ENCODE measurements at regions not wholly inside any gene's neighbourhood (a gene's known extent, or its start where the extent isn't known, plus 50 kb on each side); places are given as distances from the start of the nearest gene placed in this dataset.

GRCh38 chr5:113808956-113809355, 295.5 kb downstream of the YTHDC2 start:
- no peak overlapping the region for H3K27ac ChIP-seq (ENCODE audit: low read depth, low read length)
- H3K4ac ChIP-seq (ENCODE audit: low read depth, low read length): no peak overlapping the region
- no peak overlapping the region for H3K18ac ChIP-seq (ENCODE audit: low read length)
- no peaks in the 10 kb centered on the region for H3K4me1 ChIP-seq (ENCODE audit: control insufficient read depth, low read depth, low read length)
- WGBS (ENCODE audit: extremely low coverage, insufficient coverage, low lambda C conversion rate): 96% methylated on average over 1 of the region's 1 CpG
- H3K9ac ChIP-seq (ENCODE audit: low read length): no peak overlapping the region
- no peak overlapping the region for H3K4me2 ChIP-seq (ENCODE audit: low read length)
- no peak overlapping the region for H2AK5ac ChIP-seq (ENCODE audit: low read length)
- H2BK5ac ChIP-seq (ENCODE audit: low read length): no peak overlapping the region
- no peaks in the 10 kb centered on the region for H3K27me3 ChIP-seq (ENCODE audit: insufficient read depth, low read length, poor library complexity)
- no peak overlapping the region for H3K56ac ChIP-seq (ENCODE audit: low read length)
- no peak overlapping the region for H2BK15ac ChIP-seq (replicated peaks; ENCODE audit: low read depth)
- no peak overlapping the region for H3K4me3 ChIP-seq (ENCODE audit: low read length)
- no peak overlapping the region for H2BK120ac ChIP-seq (ENCODE audit: low read depth, low read length)
- no peaks in the 10 kb centered on the region for H3K36me3 ChIP-seq (ENCODE audit: control insufficient read depth, insufficient read depth, low read length)
- no peak overlapping the region for H4K5ac ChIP-seq (ENCODE audit: low read length)
- no peak overlapping the region for H4K8ac ChIP-seq (ENCODE audit: low read depth, low read length)
- H3K79me2 ChIP-seq (ENCODE audit: control insufficient read depth, insufficient read depth, low read length): no peaks in the 10 kb centered on the region
- no peak for DNase-seq
- H3K23ac ChIP-seq (ENCODE audit: low read length): no peak overlapping the region
- no peaks in the 10 kb centered on the region for H3K79me1 ChIP-seq (ENCODE audit: low read length)

GRCh38 chr5:113809626-113810025, 296.1 kb downstream of the YTHDC2 start:
- no peaks in the 10 kb centered on the region for H3K27me3 ChIP-seq (ENCODE audit: insufficient read depth, low read length, poor library complexity)
- no peaks in the 10 kb centered on the region for H3K36me3 ChIP-seq (ENCODE audit: control insufficient read depth, insufficient read depth, low read length)
- H3K4me3 ChIP-seq (ENCODE audit: low read length): no peak overlapping the region
- no peaks in the 10 kb centered on the region for H3K79me1 ChIP-seq (ENCODE audit: low read length)
- H3K79me2 ChIP-seq (ENCODE audit: control insufficient read depth, insufficient read depth, low read length): no peaks in the 10 kb centered on the region
- H4K8ac ChIP-seq (ENCODE audit: low read depth, low read length): no peak overlapping the region
- DNase-seq: no peak
- H4K5ac ChIP-seq (ENCODE audit: low read length): no peak overlapping the region
- H3K9ac ChIP-seq (ENCODE audit: low read length): no peak overlapping the region
- H3K56ac ChIP-seq (ENCODE audit: low read length): no peak overlapping the region
- H3K23ac ChIP-seq (ENCODE audit: low read length): no peak overlapping the region
- WGBS (ENCODE audit: extremely low coverage, insufficient coverage, low lambda C conversion rate): no CpG with 5 or more reads among the region's 2 CpGs
- H2BK120ac ChIP-seq (ENCODE audit: low read depth, low read length): no peak overlapping the region
- H2BK5ac ChIP-seq (ENCODE audit: low read length): no peak overlapping the region
- H2AK5ac ChIP-seq (ENCODE audit: low read length): no peak overlapping the region
- H3K4me2 ChIP-seq (ENCODE audit: low read length): no peak overlapping the region
- no peaks in the 10 kb centered on the region for H3K4me1 ChIP-seq (ENCODE audit: control insufficient read depth, low read depth, low read length)
- H2BK15ac ChIP-seq (replicated peaks; ENCODE audit: low read depth): no peak overlapping the region
- H3K4ac ChIP-seq (ENCODE audit: low read depth, low read length): no peak overlapping the region
- no peak overlapping the region for H3K18ac ChIP-seq (ENCODE audit: low read length)
- H3K27ac ChIP-seq (ENCODE audit: low read depth, low read length): no peak overlapping the region

GRCh38 chr5:113813466-113813865, 300.0 kb downstream of the YTHDC2 start:
- Histone ChIP-seq H2BK5ac (ENCODE audit: low read length) (no peak overlapping the region), H3K27me3 (ENCODE audit: insufficient read depth, low read length, poor library complexity) (no peaks in the 10 kb centered on the region), H3K18ac (ENCODE audit: low read length) (no peak overlapping the region), H3K56ac (ENCODE audit: low read length) (no peak overlapping the region), H3K4me2 (ENCODE audit: low read length) (no peak overlapping the region), H3K79me1 (ENCODE audit: low read length) (no peaks in the 10 kb centered on the region), H2BK15ac (replicated peaks; ENCODE audit: low read depth) (no peak overlapping the region), H3K4me1 (ENCODE audit: control insufficient read depth, low read depth, low read length) (no peaks in the 10 kb centered on the region), H3K4me3 (ENCODE audit: low read length) (no peak overlapping the region), H2AK5ac (ENCODE audit: low read length) (no peak overlapping the region), H3K27ac (ENCODE audit: low read depth, low read length) (no peak overlapping the region), H4K8ac (ENCODE audit: low read depth, low read length) (no peak overlapping the region), H3K4ac (ENCODE audit: low read depth, low read length) (no peak overlapping the region), H3K36me3 (ENCODE audit: control insufficient read depth, insufficient read depth, low read length) (no peaks in the 10 kb centered on the region), H3K9ac (ENCODE audit: low read length) (no peak overlapping the region), H3K79me2 (ENCODE audit: control insufficient read depth, insufficient read depth, low read length) (no peaks in the 10 kb centered on the region), H3K23ac (ENCODE audit: low read length) (no peak overlapping the region), H2BK120ac (ENCODE audit: low read depth, low read length) (no peak overlapping the region), H4K5ac (ENCODE audit: low read length) (no peak overlapping the region)
- DNase-seq: no peak

- Histone ChIP-seq H3K27ac (ENCODE audit: low read depth, low read length) (no peak overlapping the region), H3K9ac (ENCODE audit: low read length) (no peak overlapping the region), H3K4me2 (ENCODE audit: low read length) (no peak overlapping the region), H3K56ac (ENCODE audit: low read length) (no peak overlapping the region), H3K27me3 (ENCODE audit: insufficient read depth, low read length, poor library complexity) (no peaks in the 10 kb centered on the region), H3K4me1 (ENCODE audit: control insufficient read depth, low read depth, low read length) (no peaks in the 10 kb centered on the region), H2BK15ac (replicated peaks; ENCODE audit: low read depth) (no peak overlapping the region), H3K4ac (ENCODE audit: low read depth, low read length) (no peak overlapping the region), H3K4me3 (ENCODE audit: low read length) (no peak overlapping the region), H2BK120ac (ENCODE audit: low read depth, low read length) (no peak overlapping the region), H4K8ac (ENCODE audit: low read depth, low read length) (no peak overlapping the region), H2AK5ac (ENCODE audit: low read length) (no peak overlapping the region), H2BK5ac (ENCODE audit: low read length) (no peak overlapping the region), H4K5ac (ENCODE audit: low read length) (no peak overlapping the region), H3K23ac (ENCODE audit: low read length) (no peak overlapping the region), H3K79me1 (ENCODE audit: low read length) (no peaks in the 10 kb centered on the region), H3K36me3 (ENCODE audit: control insufficient read depth, insufficient read depth, low read length) (no peaks in the 10 kb centered on the region), H3K79me2 (ENCODE audit: control insufficient read depth, insufficient read depth, low read length) (no peaks in the 10 kb centered on the region), H3K18ac (ENCODE audit: low read length) (no peak overlapping the region)
- DNase-seq: no peak
- WGBS (ENCODE audit: extremely low coverage, insufficient coverage, low lambda C conversion rate): no CpG with 5 or more reads among the region's 3 CpGs
Observed at GRCh38 chr5:113817683-113818082, 304.2 kb downstream of the YTHDC2 start.

- H3K4ac ChIP-seq (ENCODE audit: low read depth, low read length): no peak overlapping the region
- no peaks in the 10 kb centered on the region for H3K79me2 ChIP-seq (ENCODE audit: control insufficient read depth, insufficient read depth, low read length)
- no peaks in the 10 kb centered on the region for H3K27me3 ChIP-seq (ENCODE audit: insufficient read depth, low read length, poor library complexity)
- no peak for DNase-seq
- H3K4me2 ChIP-seq (ENCODE audit: low read length): no peak overlapping the region
- no peak overlapping the region for H2BK5ac ChIP-seq (ENCODE audit: low read length)
- H3K23ac ChIP-seq (ENCODE audit: low read length): no peak overlapping the region
- no peak overlapping the region for H3K9ac ChIP-seq (ENCODE audit: low read length)
- H3K79me1 ChIP-seq (ENCODE audit: low read length): no peaks in the 10 kb centered on the region
- H3K4me1 ChIP-seq (ENCODE audit: control insufficient read depth, low read depth, low read length): no peaks in the 10 kb centered on the region
- no peak overlapping the region for H4K5ac ChIP-seq (ENCODE audit: low read length)
- H3K27ac ChIP-seq (ENCODE audit: low read depth, low read length): no peak overlapping the region
- no peak overlapping the region for H2AK5ac ChIP-seq (ENCODE audit: low read length)
- no peak overlapping the region for H2BK15ac ChIP-seq (replicated peaks; ENCODE audit: low read depth)
- WGBS (ENCODE audit: extremely low coverage, insufficient coverage, low lambda C conversion rate): no CpG with 5 or more reads among the region's 3 CpGs
- no peak overlapping the region for H2BK120ac ChIP-seq (ENCODE audit: low read depth, low read length)
- no peaks in the 10 kb centered on the region for H3K36me3 ChIP-seq (ENCODE audit: control insufficient read depth, insufficient read depth, low read length)
- no peak overlapping the region for H3K4me3 ChIP-seq (ENCODE audit: low read length)
- H4K8ac ChIP-seq (ENCODE audit: low read depth, low read length): no peak overlapping the region
- no peak overlapping the region for H3K56ac ChIP-seq (ENCODE audit: low read length)
- no peak overlapping the region for H3K18ac ChIP-seq (ENCODE audit: low read length)
Observed at GRCh38 chr5:113823696-113824095, 310.2 kb downstream of the YTHDC2 start.

GRCh38 chr5:113824307-113824706, 310.8 kb downstream of the YTHDC2 start:
- Histone ChIP-seq H3K4ac (ENCODE audit: low read depth, low read length) (no peak overlapping the region), H4K5ac (ENCODE audit: low read length) (no peak overlapping the region), H3K4me2 (ENCODE audit: low read length) (no peak overlapping the region), H3K4me3 (ENCODE audit: low read length) (no peak overlapping the region), H2BK5ac (ENCODE audit: low read length) (no peak overlapping the region), H3K27me3 (ENCODE audit: insufficient read depth, low read length, poor library complexity) (no peaks in the 10 kb centered on the region), H2BK15ac (replicated peaks; ENCODE audit: low read depth) (no peak overlapping the region), H3K56ac (ENCODE audit: low read length) (no peak overlapping the region), H3K79me2 (ENCODE audit: control insufficient read depth, insufficient read depth, low read length) (no peaks in the 10 kb centered on the region), H3K27ac (ENCODE audit: low read depth, low read length) (no peak overlapping the region), H2BK120ac (ENCODE audit: low read depth, low read length) (no peak overlapping the region), H3K18ac (ENCODE audit: low read length) (no peak overlapping the region), H3K4me1 (ENCODE audit: control insufficient read depth, low read depth, low read length) (no peaks in the 10 kb centered on the region), H4K8ac (ENCODE audit: low read depth, low read length) (no peak overlapping the region), H2AK5ac (ENCODE audit: low read length) (no peak overlapping the region), H3K9ac (ENCODE audit: low read length) (no peak overlapping the region), H3K79me1 (ENCODE audit: low read length) (no peaks in the 10 kb centered on the region), H3K36me3 (ENCODE audit: control insufficient read depth, insufficient read depth, low read length) (no peaks in the 10 kb centered on the region), H3K23ac (ENCODE audit: low read length) (no peak overlapping the region)
- DNase-seq: peak; percentile 68
- WGBS (ENCODE audit: extremely low coverage, insufficient coverage, low lambda C conversion rate): no CpG with 5 or more reads among the region's 2 CpGs
